GM19452 (cell line): ENCODE measurements at regions not wholly inside any gene's neighbourhood (a gene's known extent, or its start where the extent isn't known, plus 50 kb on each side); places are given as distances from the start of the nearest gene placed in this dataset.

ENCODE experiments used
- ATAC-seq: cut with Tn5 transposase; IDR thresholded peaks from one replicate; pipeline ENCODE4 v1.9.1; 2021; ENCODE audit not compliant: unreplicated experiment

- no peak for ATAC-seq
Observed at GRCh38 chr10:107914450-107915214, 750.1 kb upstream of the SORCS1 start.

GRCh38 chr10:107913317-107914294 lies 749.1 kb upstream of the SORCS1 start:
- ATAC-seq, result no peak

GRCh38 chr10:107901076-107901475 lies 736.6 kb upstream of the SORCS1 start:
- ATAC-seq, result no peak

GRCh38 chr10:107900131-107900530 lies 735.6 kb upstream of the SORCS1 start:
- ATAC-seq, result no peak

GRCh38 chr10:107899502-107900062 lies 735.1 kb upstream of the SORCS1 start:
- no peak for ATAC-seq

GRCh38 chr10:107899075-107899474 lies 734.6 kb upstream of the SORCS1 start:
- no peak for ATAC-seq

GRCh38 chr10:107898392-107898791 lies 733.9 kb upstream of the SORCS1 start:
- ATAC-seq, result no peak

GRCh38 chr10:107894516-107894915 lies 730.0 kb upstream of the SORCS1 start:
- no peak for ATAC-seq

GRCh38 chr10:107889105-107889504 lies 724.6 kb upstream of the SORCS1 start:
- ATAC-seq, result no peak

- no peak for ATAC-seq
Observed at GRCh38 chr10:107880185-107880584, 715.7 kb upstream of the SORCS1 start.

GRCh38 chr10:107873007-107873406 lies 708.5 kb upstream of the SORCS1 start:
- ATAC-seq, result no peak

GRCh38 chr10:107865691-107866090 lies 701.2 kb upstream of the SORCS1 start:
- ATAC-seq, result no peak

- no peak for ATAC-seq
Observed at GRCh38 chr10:107859065-107859464, 694.6 kb upstream of the SORCS1 start.

GRCh38 chr10:107856047-107856315 lies 691.5 kb upstream of the SORCS1 start:
- ATAC-seq, result no peak

GRCh38 chr10:107855301-107856046 lies 691.0 kb upstream of the SORCS1 start:
- no peak for ATAC-seq

GRCh38 chr10:107848726-107849360 lies 684.3 kb upstream of the SORCS1 start:
- no peak for ATAC-seq

GRCh38 chr10:107847620-107848019 lies 683.1 kb upstream of the SORCS1 start:
- ATAC-seq, result peak; percentile 83

- ATAC-seq, result no peak
Observed at GRCh38 chr10:107834706-107835105, 670.2 kb upstream of the SORCS1 start.

GRCh38 chr10:107831772-107832171 lies 667.3 kb upstream of the SORCS1 start:
- ATAC-seq, result no peak

GRCh38 chr10:107829161-107829560 lies 664.7 kb upstream of the SORCS1 start:
- no peak for ATAC-seq

GRCh38 chr10:107826171-107826570 lies 661.7 kb upstream of the SORCS1 start:
- ATAC-seq, result no peak
